GM12878 (cell line): ENCODE measurements at regions not wholly inside any gene's neighbourhood (a gene's known extent, or its start where the extent isn't known, plus 50 kb on each side); places are given as distances from the start of the nearest gene placed in this dataset.

ENCODE experiments used
- ATAC-seq: fragments of 200-7000 bp; cut with Tn5 transposase; 3 replicates; pipeline ENCODE4 v1.9.1; 2020; ENCODE audit warnings: mild to moderate bottlenecking, moderate library complexity
- BruUV-seq: library from RNA; stranded (reverse); fragments of 400-500 nt; replicated peaks from 2 replicates; lab custom pipeline; 2021; lab: Mats Ljungman, UMichigan
- CTCF ChIA-PET: fragments of 300-600 bp; sonication (Branson Sonifier 250); formaldehyde crosslinking; extraction: SDS; loops from one replicate; lab custom pipeline; 2021; ENCODE audit warnings: inconsistent platforms; lab: Yijun Ruan, JAX
- POLR2A ChIA-PET: fragments of 350-600 bp; formaldehyde crosslinking; extraction: SDS; loops from one replicate; lab custom pipeline; 2021; ENCODE audit warnings: inconsistent platforms; lab: Charles Lee
- RAD21 ChIA-PET: fragments of 300-600 bp; sonication (Branson Sonifier 250); formaldehyde crosslinking; loops from one replicate; lab custom pipeline; 2023; ENCODE audit warnings: antibody characterized with exemption; ENCODE audit not compliant: unreplicated experiment; lab: Charles Lee
- SMC1A ChIA-PET: fragments of 300-600 bp; sonication (Branson Sonifier 250); formaldehyde crosslinking; loops from one replicate; lab custom pipeline; 2023; ENCODE audit not compliant: unreplicated experiment, uncharacterized antibody; lab: Charles Lee
- DNase-seq: peaks from one replicate; pipeline ENCODE4 v3.0.0-alpha.2; 2011; ENCODE audit warnings: low read depth, low spot score
- FAIRE-seq: peaks from 3 replicates; lab custom pipeline; 2011; peaks lifted over from hg19 to GRCh38; lab: Jason Lieb, UNC
- H2AFZ ChIP-seq: 2 replicates; pipeline ENCODE4 v1.6.0; 2011; ENCODE audit warnings: low read depth, low read length, control low read depth; ENCODE audit not compliant: control insufficient read depth
- H3K27ac ChIP-seq: 2 replicates; pipeline ENCODE4 v1.5.1; 2011; ENCODE audit warnings: control low read depth; ENCODE audit not compliant: control insufficient read depth, insufficient read depth
- H3K27me3 ChIP-seq, 2 experiments: replicated peaks in 1 of 2; 2 replicates each; pipeline versions ENCODE4 v1.6.0 to v1.6.1; 2011; ENCODE audit warnings: low read length in 1 of 2; ENCODE audit not compliant: control insufficient read depth in 2 of 2, insufficient read depth in 2 of 2
- H3K36me3 ChIP-seq, 2 experiments: 2 replicates each; pipeline ENCODE4 v1.5.1; 2011; ENCODE audit warnings: low read length in 1 of 2; ENCODE audit not compliant: control insufficient read depth in 2 of 2, insufficient read depth in 2 of 2
- H3K4me1 ChIP-seq: 2 replicates; pipeline ENCODE4 v1.6.1; 2011; ENCODE audit warnings: mild to moderate bottlenecking, low read length, moderate library complexity, mixed read lengths; ENCODE audit not compliant: control insufficient read depth, insufficient read depth
- H3K4me2 ChIP-seq: 2 replicates; pipeline ENCODE4 v1.6.0; 2011; ENCODE audit warnings: control low read depth; ENCODE audit not compliant: control insufficient read depth, insufficient read depth
- H3K4me3 ChIP-seq: fragments of 200-600 bp; sonication (generic); 2 replicates; pipeline ENCODE4 v1.5.1; 2016
- H3K79me2 ChIP-seq: 2 replicates; pipeline ENCODE4 v1.6.0; 2011; ENCODE audit warnings: low read length; ENCODE audit not compliant: control insufficient read depth, insufficient read depth
- H3K9ac ChIP-seq: 2 replicates; pipeline ENCODE4 v1.8.0; 2011; ENCODE audit warnings: low read length, control low read depth, mixed read lengths; ENCODE audit not compliant: control insufficient read depth, insufficient read depth
- H3K9me3 ChIP-seq: replicated peaks from 3 replicates; pipeline ENCODE4 v1.5.1; 2011; ENCODE audit warnings: mild to moderate bottlenecking, low read length; ENCODE audit not compliant: control insufficient read depth, insufficient read depth
- H4K20me1 ChIP-seq: 2 replicates; pipeline ENCODE4 v1.6.0; 2011; ENCODE audit not compliant: control insufficient read depth, insufficient read depth
- ASH2L ChIP-seq: fragments of 300-600, 200-600 bp; sonication (generic); IDR thresholded peaks from 2 replicates; pipeline ENCODE4 v1.6.1; 2017; ENCODE audit warnings: low read depth, mild to moderate bottlenecking, borderline replicate concordance
- CTCF ChIP-seq, 3 experiments: IDR thresholded peaks in 2 of 3; conservative IDR thresholded peaks in 1 of 3; 2 replicates each; pipeline ENCODE4 v1.5.1; 2011; ENCODE audit warnings: low read depth in 3 of 3, low read length in 3 of 3, mild to moderate bottlenecking in 3 of 3, control low read depth in 2 of 3, moderate library complexity in 2 of 3, inconsistent platforms in 1 of 3, mixed read lengths in 1 of 3; ENCODE audit not compliant: control insufficient read depth in 2 of 3, insufficient read depth in 1 of 3; ENCODE audit errors: extremely low read depth in 1 of 3
- RFX5 ChIP-seq: IDR thresholded peaks from 2 replicates; pipeline ENCODE4 v1.6.1; 2011; ENCODE audit warnings: low read depth, low read length, improper control_type of control experiment
- SRF ChIP-seq, 2 experiments: IDR thresholded peaks; 2 replicates each; pipeline ENCODE4 v1.6.1; 2011; ENCODE audit warnings: low read depth in 2 of 2, low read length in 2 of 2, mild to moderate bottlenecking in 1 of 2, moderate library complexity in 1 of 2
- TBL1XR1 ChIP-seq: IDR thresholded peaks from 2 replicates; pipeline ENCODE4 v1.6.1; 2012; ENCODE audit warnings: low read depth, low read length, improper control_type of control experiment
- ZBTB33 ChIP-seq: fragments of 450-650 bp; IDR thresholded peaks from 2 replicates; pipeline ENCODE4 v1.6.1; 2017; ENCODE audit warnings: mild to moderate bottlenecking
- WGBS: methylation state at CpG from one replicate; pipeline ENCODE4 v1.1.6; 2016; ENCODE audit warnings: low lambda C conversion rate; ENCODE audit not compliant: insufficient replicate concordance, insufficient coverage; ENCODE audit errors: missing lambda C conversion rate; 5-methylcytosine and 5-hydroxymethylcytosine counted together
- in situ Hi-C: fragments of 300-500 bp; cut with MboI; formaldehyde crosslinking; loops from 9 replicates; pipeline ENCODE4 v1.14.3; 2018; ENCODE audit warnings: mixed read lengths
- intact Hi-C: fragments of 100-400 bp; cut with micrococcal nuclease; formaldehyde crosslinking; loops from one replicate; pipeline ENCODE4 v1.14.2; 2022; ENCODE audit not compliant: unreplicated experiment
- TF ChIP-seq, protein P1 (sequence below): fragments of 450-650 bp; IDR thresholded peaks from 2 replicates; pipeline ENCODE4 v1.6.1; 2017; ENCODE audit warnings: borderline replicate concordance

DNA sequence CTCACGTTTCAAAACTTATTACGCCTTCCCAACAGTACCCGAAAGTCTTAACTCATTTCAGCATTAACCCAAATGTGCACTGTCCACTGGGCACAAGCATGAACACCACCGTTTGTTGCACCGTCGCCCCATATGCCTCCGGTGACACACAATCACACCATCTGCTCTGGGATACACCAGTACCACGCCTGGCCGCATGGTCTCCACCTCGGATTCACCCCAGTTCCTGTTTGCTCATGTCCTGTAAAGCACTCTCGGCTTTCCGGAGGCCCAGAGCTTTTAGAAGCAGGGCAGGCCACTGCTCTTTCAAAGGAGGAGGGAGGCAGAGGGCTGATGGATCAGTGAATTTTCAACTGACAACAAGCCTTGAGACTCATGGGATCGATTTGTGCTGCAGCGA, 1570.0 kb upstream of the DEFB115 start (continued):
- TF ChIP-seq ZBTB33 (no peak), ASH2L (no peak), RFX5 (no peak)
- TF ChIP-seq, protein P1, sequence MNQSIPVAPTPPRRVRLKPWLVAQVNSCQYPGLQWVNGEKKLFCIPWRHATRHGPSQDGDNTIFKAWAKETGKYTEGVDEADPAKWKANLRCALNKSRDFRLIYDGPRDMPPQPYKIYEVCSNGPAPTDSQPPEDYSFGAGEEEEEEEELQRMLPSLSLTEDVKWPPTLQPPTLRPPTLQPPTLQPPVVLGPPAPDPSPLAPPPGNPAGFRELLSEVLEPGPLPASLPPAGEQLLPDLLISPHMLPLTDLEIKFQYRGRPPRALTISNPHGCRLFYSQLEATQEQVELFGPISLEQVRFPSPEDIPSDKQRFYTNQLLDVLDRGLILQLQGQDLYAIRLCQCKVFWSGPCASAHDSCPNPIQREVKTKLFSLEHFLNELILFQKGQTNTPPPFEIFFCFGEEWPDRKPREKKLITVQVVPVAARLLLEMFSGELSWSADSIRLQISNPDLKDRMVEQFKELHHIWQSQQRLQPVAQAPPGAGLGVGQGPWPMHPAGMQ = no peak

DNA sequence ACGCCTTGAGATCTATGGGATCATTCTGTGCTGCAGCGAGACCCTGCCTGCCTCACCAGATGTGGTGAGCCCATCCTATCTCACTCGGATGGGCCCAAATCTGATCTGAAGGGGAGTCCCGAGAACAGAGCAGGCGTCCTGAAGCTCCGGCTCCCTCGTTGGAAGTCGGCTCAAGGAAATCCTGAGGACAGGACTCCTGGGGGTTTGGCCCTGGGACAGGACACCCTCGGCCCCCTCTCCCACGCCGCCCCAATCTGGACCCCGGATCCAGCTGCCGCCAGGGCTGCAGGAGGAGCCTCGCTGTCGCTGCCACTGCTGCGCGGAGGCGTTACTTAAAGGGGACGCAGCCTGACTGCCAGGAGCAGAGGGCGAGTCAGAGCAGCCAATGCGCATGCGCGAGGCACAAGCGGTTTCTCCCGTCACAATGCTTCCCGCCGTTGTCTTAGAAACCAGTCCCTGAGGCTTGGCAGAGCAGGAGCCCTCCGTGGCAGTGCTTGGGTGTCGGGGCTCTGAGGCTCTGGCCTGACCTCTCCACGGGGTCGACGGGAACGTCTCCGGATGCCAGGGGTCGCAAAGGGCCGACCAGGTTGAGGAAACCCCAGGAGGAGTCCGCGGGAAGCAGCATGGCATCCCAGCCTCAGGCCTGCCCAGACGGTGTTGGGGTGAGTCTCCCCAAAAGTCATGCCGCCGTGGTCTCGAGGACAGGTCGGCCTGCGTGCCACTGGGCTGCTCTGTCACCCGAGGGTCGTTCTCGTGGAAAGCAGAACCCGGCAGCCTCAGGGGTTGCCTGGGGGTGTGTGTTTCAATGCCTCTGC, 1567.8 kb upstream of the DEFB115 start:
- in situ Hi-C loops = no loop called here
- no peaks in the 10 kb centered on the region; the same call in 2 of the 3 replicates for H3K9me3 ChIP-seq
- ChIA-PET CTCF (no interaction called here), POLR2A (no interaction called here)
- BruUV-seq = no TSS peak
- TF ChIP-seq TBL1XR1 (no peak), CTCF (IDR thresholded peaks at IDR 0.05 in 2 of 3, conservative IDR thresholded peaks at IDR 0.05 in 1 of 3; ENCODE audit: control insufficient read depth in 2 of 3, extremely low read depth in 1 of 3, insufficient read depth in 1 of 3, low read depth in 3 of 3, low read length in 3 of 3) (no peak), SRF (IDR thresholded peaks at IDR 0.05; ENCODE audit: low read depth in 2 of 2, low read length in 2 of 2) (no peak)
- TF ChIP-seq, all 136 proteins: peak for 0
- FAIRE-seq = no peak
- H2AFZ ChIP-seq = no peak overlapping the region
- H3K27me3 ChIP-seq = no peaks in the 10 kb centered on the region
- H3K79me2 ChIP-seq = no peaks in the 10 kb centered on the region
- ChIA-PET RAD21 (no interaction called here), SMC1A (no interaction called here)
- DNase-seq = no peak
- ATAC-seq = no peak
- no peak overlapping the region for H3K27ac ChIP-seq
- H3K4me2 ChIP-seq = no peak overlapping the region
- WGBS = 50% methylated on average over 42 of the region's 48 CpGs
- H4K20me1 ChIP-seq = no peaks in the 10 kb centered on the region
- H3K36me3 ChIP-seq = no peaks in the 10 kb centered on the region
- intact Hi-C loops = no loop called here
- no peak overlapping the region for H3K4me3 ChIP-seq
- no peaks in the 10 kb centered on the region for H3K4me1 ChIP-seq
- no peak overlapping the region for H3K9ac ChIP-seq
